Liver (tissue), 3 donors: ENCODE measurements at regions not wholly inside any gene's neighbourhood (a gene's known extent, or its start where the extent isn't known, plus 50 kb on each side); places are given as distances from the start of the nearest gene placed in this dataset.

Experiments
- EGR1 ChIP-seq, 2 donors: IDR thresholded peaks; 2 replicates each; pipeline ENCODE4 v1.6.1; 2016 to 2018; ENCODE audit warnings: antibody characterized with exemption in 2 of 2, low read depth in 2 of 2
- FOXA2 ChIP-seq: IDR thresholded peaks from 2 replicates; pipeline ENCODE4 v1.6.1; 2016; ENCODE audit warnings: antibody characterized with exemption
- JUND ChIP-seq, 2 donors: IDR thresholded peaks; 2 replicates each; pipeline ENCODE4 v1.6.1; 2016; ENCODE audit warnings: antibody characterized with exemption in 2 of 2
- MAX ChIP-seq: IDR thresholded peaks from 2 replicates; pipeline ENCODE4 v1.6.1; 2016; ENCODE audit warnings: antibody characterized with exemption
- RAD21 ChIP-seq, 2 donors: IDR thresholded peaks; 2 replicates each; pipeline ENCODE4 v1.6.1; 2016; ENCODE audit warnings: antibody characterized with exemption in 2 of 2, mild to moderate bottlenecking in 2 of 2
- REST ChIP-seq: IDR thresholded peaks from 2 replicates; pipeline ENCODE4 v1.6.1; 2016; ENCODE audit warnings: antibody characterized with exemption, mild to moderate bottlenecking
- SP1 ChIP-seq: IDR thresholded peaks from 2 replicates; pipeline ENCODE4 v1.6.1; 2018; ENCODE audit warnings: antibody characterized with exemption, mild to moderate bottlenecking
- TAF1 ChIP-seq: conservative IDR thresholded peaks from 2 replicates; pipeline ENCODE4 v1.6.1; 2016; ENCODE audit warnings: antibody characterized with exemption, mild to moderate bottlenecking
- YY1 ChIP-seq: IDR thresholded peaks from 2 replicates; pipeline ENCODE4 v1.6.1; 2016; ENCODE audit warnings: antibody characterized with exemption, mild to moderate bottlenecking
- TF ChIP-seq, protein P1 (sequence below): fragments of 150-350 bp; IDR thresholded peaks from 2 replicates; pipeline ENCODE4 v1.5.1; 2017; ENCODE audit warnings: improper control_type of control experiment, low read depth, low read length; ENCODE audit not compliant: missing input control
- TF ChIP-seq, protein P2 (sequence below): IDR thresholded peaks from 2 replicates; pipeline ENCODE4 v1.6.1; 2016; ENCODE audit warnings: antibody characterized with exemption
- TF ChIP-seq, protein P3 (sequence below): IDR thresholded peaks from 2 replicates; pipeline ENCODE4 v1.6.1; 2016; ENCODE audit warnings: antibody characterized with exemption
- donor health status: healthy.
- donor health status: healthy.

- TF ChIP-seq, protein P1, sequence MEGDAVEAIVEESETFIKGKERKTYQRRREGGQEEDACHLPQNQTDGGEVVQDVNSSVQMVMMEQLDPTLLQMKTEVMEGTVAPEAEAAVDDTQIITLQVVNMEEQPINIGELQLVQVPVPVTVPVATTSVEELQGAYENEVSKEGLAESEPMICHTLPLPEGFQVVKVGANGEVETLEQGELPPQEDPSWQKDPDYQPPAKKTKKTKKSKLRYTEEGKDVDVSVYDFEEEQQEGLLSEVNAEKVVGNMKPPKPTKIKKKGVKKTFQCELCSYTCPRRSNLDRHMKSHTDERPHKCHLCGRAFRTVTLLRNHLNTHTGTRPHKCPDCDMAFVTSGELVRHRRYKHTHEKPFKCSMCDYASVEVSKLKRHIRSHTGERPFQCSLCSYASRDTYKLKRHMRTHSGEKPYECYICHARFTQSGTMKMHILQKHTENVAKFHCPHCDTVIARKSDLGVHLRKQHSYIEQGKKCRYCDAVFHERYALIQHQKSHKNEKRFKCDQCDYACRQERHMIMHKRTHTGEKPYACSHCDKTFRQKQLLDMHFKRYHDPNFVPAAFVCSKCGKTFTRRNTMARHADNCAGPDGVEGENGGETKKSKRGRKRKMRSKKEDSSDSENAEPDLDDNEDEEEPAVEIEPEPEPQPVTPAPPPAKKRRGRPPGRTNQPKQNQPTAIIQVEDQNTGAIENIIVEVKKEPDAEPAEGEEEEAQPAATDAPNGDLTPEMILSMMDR = no peak
- TF ChIP-seq REST (no peak), JUND (IDR thresholded peaks at IDR 0.05) (no peak), RAD21 (IDR thresholded peaks at IDR 0.05) (no peak), TAF1 (no peak), SP1 (no peak), EGR1 (IDR thresholded peaks at IDR 0.05; ENCODE audit: low read depth in 2 of 2) (no peak), MAX (no peak), YY1 (no peak), FOXA2 (no peak)
- TF ChIP-seq, protein P2, sequence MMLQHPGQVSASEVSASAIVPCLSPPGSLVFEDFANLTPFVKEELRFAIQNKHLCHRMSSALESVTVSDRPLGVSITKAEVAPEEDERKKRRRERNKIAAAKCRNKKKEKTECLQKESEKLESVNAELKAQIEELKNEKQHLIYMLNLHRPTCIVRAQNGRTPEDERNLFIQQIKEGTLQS = no peak
- TF ChIP-seq, protein P3, sequence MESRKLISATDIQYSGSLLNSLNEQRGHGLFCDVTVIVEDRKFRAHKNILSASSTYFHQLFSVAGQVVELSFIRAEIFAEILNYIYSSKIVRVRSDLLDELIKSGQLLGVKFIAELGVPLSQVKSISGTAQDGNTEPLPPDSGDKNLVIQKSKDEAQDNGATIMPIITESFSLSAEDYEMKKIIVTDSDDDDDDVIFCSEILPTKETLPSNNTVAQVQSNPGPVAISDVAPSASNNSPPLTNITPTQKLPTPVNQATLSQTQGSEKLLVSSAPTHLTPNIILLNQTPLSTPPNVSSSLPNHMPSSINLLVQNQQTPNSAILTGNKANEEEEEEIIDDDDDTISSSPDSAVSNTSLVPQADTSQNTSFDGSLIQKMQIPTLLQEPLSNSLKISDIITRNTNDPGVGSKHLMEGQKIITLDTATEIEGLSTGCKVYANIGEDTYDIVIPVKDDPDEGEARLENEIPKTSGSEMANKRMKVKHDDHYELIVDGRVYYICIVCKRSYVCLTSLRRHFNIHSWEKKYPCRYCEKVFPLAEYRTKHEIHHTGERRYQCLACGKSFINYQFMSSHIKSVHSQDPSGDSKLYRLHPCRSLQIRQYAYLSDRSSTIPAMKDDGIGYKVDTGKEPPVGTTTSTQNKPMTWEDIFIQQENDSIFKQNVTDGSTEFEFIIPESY = no peak
Observed at GRCh38 chr2:120523766-120524165, 177.8 kb downstream of the INHBB start.
